Ramos (cell line): ENCODE measurements at regions not wholly inside any gene's neighbourhood (a gene's known extent, or its start where the extent isn't known, plus 50 kb on each side); places are given as distances from the start of the nearest gene placed in this dataset.
"Not testable (repeated sequence)": the region's sequence is repeated elsewhere in the genome, so short reads cannot be mapped to it uniquely, and the experiment has no call there.

Experiments
- in situ Hi-C: fragments of 300-500 bp; cut with MboI; formaldehyde crosslinking; loops from one replicate; pipeline ENCODE4 v1.14.3; 2022; ENCODE audit warnings: low sequenced_read_pairs; ENCODE audit not compliant: unreplicated experiment

GRCh38 chr1:204777591-204777990, 92.1 kb upstream of the LRRN2 start:
- in situ Hi-C loops = no loop called here

GRCh38 chr1:204780630-204781029, 90.0 kb upstream of the NFASC start:
- in situ Hi-C loops = no loop called here

GRCh38 chr1:204782118-204782700, 88.5 kb upstream of the NFASC start:
- in situ Hi-C loops = no loop called here

- in situ Hi-C loops = not testable (repeated sequence)
These were observed 85.6 kb upstream of the NFASC start for GRCh38 chr1:204785023-204785422.

GRCh38 chr1:204788470-204788869, 82.2 kb upstream of the NFASC start:
- in situ Hi-C loops = no loop called here

- in situ Hi-C loops = no loop called here
These were observed 79.0 kb upstream of the NFASC start for GRCh38 chr1:204791453-204792353.

- in situ Hi-C loops = no loop called here
These were observed 78.3 kb upstream of the NFASC start for GRCh38 chr1:204792354-204792692.

- in situ Hi-C loops = no loop called here
These were observed 77.3 kb upstream of the NFASC start for GRCh38 chr1:204793259-204793914.

GRCh38 chr1:204796886-204797285, 73.8 kb upstream of the NFASC start:
- in situ Hi-C loops = not testable (repeated sequence)

- in situ Hi-C loops = no loop called here
These were observed 73.3 kb upstream of the NFASC start for GRCh38 chr1:204797401-204797800.

- in situ Hi-C loops = loop anchor here (10.0 kb wide), 2 partner anchors 235 to 365 kb away; no protein-coding TSS in a partner anchor
These were observed 71.0 kb upstream of the NFASC start for GRCh38 chr1:204799630-204800029.

- in situ Hi-C loops = loop anchor here (10.0 kb wide), 2 partner anchors 236 to 366 kb away; no protein-coding TSS in a partner anchor
These were observed 69.5 kb upstream of the NFASC start for GRCh38 chr1:204801211-204801610.

GRCh38 chr1:204802401-204803175, 68.1 kb upstream of the NFASC start:
- in situ Hi-C loops = loop anchor here (10.0 kb wide), 2 partner anchors 238 to 368 kb away; no protein-coding TSS in a partner anchor

GRCh38 chr1:204803607-204804006, 67.1 kb upstream of the NFASC start:
- in situ Hi-C loops = loop anchor here (10.0 kb wide), 2 partner anchors 239 to 369 kb away; no protein-coding TSS in a partner anchor

- in situ Hi-C loops = loop anchor here (10.0 kb wide), 2 partner anchors 242 to 372 kb away; no protein-coding TSS in a partner anchor
These were observed 63.5 kb upstream of the NFASC start for GRCh38 chr1:204806943-204807687.

GRCh38 chr1:204809488-204809887, 61.2 kb upstream of the NFASC start:
- in situ Hi-C loops = loop anchor here (10.0 kb wide), 2 partner anchors 245 to 375 kb away; no protein-coding TSS in a partner anchor

- in situ Hi-C loops = no loop called here
These were observed 57.8 kb upstream of the NFASC start for GRCh38 chr1:204812842-204813241.

GRCh38 chr1:204813522-204813921, 57.1 kb upstream of the NFASC start:
- in situ Hi-C loops = no loop called here

- in situ Hi-C loops = no loop called here
These were observed 56.3 kb upstream of the NFASC start for GRCh38 chr1:204814166-204814884.
